ENCODE measurements at regions not wholly inside any gene's neighbourhood (a gene's known extent, or its start where the extent isn't known, plus 50 kb on each side); places are given as distances from the start of the nearest gene placed in this dataset.

- H3K9me3 ChIP-seq, result no peaks in the 10 kb centered on the region
- TF ChIP-seq, protein P1, sequence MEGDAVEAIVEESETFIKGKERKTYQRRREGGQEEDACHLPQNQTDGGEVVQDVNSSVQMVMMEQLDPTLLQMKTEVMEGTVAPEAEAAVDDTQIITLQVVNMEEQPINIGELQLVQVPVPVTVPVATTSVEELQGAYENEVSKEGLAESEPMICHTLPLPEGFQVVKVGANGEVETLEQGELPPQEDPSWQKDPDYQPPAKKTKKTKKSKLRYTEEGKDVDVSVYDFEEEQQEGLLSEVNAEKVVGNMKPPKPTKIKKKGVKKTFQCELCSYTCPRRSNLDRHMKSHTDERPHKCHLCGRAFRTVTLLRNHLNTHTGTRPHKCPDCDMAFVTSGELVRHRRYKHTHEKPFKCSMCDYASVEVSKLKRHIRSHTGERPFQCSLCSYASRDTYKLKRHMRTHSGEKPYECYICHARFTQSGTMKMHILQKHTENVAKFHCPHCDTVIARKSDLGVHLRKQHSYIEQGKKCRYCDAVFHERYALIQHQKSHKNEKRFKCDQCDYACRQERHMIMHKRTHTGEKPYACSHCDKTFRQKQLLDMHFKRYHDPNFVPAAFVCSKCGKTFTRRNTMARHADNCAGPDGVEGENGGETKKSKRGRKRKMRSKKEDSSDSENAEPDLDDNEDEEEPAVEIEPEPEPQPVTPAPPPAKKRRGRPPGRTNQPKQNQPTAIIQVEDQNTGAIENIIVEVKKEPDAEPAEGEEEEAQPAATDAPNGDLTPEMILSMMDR (IDR thresholded peaks at IDR 0.05; ENCODE audit: insufficient read depth in 1 of 2, low read depth in 1 of 2, low read length in 1 of 2, severe bottlenecking in 1 of 2, unreplicated experiment in 1 of 2), result no peak
- Mint-ChIP-seq H3K27me3 (ENCODE audit: insufficient read depth, unreplicated experiment) (no peaks in the 10 kb centered on the region), H3K27ac (ENCODE audit: unreplicated experiment) (no peak overlapping the region), H3K4me1 (ENCODE audit: low read depth, unreplicated experiment) (no peaks in the 10 kb centered on the region), H3K9me3 (ENCODE audit: unreplicated experiment) (no peaks in the 10 kb centered on the region), H3K36me3 (ENCODE audit: insufficient read depth, unreplicated experiment) (no peaks in the 10 kb centered on the region), H3K4me3 (ENCODE audit: unreplicated experiment) (no peak overlapping the region)
- intact Hi-C loops (cut with micrococcal nuclease; ENCODE audit: unreplicated experiment), result no loop called here
- ChIA-PET CTCF (no interaction called here), POLR2A (no interaction called here)
- no peaks in the 10 kb centered on the region for H3K36me3 ChIP-seq (ENCODE audit: control insufficient read depth, insufficient read depth, low read length)
- BruUV-seq (replicated peaks), result no TSS peak
- H3K4me3 ChIP-seq (ENCODE audit: low read depth, low read length), result no peak overlapping the region
- DNase-seq, result no peak
- no peaks in the 10 kb centered on the region for H3K27me3 ChIP-seq (replicated peaks; ENCODE audit: control insufficient read depth, insufficient read depth, low read length)
- H3K4me1 ChIP-seq, result no peaks in the 10 kb centered on the region
Measured at GRCh38 chr17:13160296-13160695, 142.5 kb upstream of the ELAC2 start.

GRCh38 chr17:13158494-13159240 is 140.8 kb upstream of the ELAC2 start:
- ChIA-PET CTCF (no interaction called here), POLR2A (no interaction called here)
- no peak overlapping the region for H3K4me3 ChIP-seq (ENCODE audit: low read depth, low read length)
- H3K4me1 ChIP-seq, result no peaks in the 10 kb centered on the region
- no peak overlapping the region for H3K27ac Mint-ChIP-seq (ENCODE audit: unreplicated experiment)
- no peak for DNase-seq
- TF ChIP-seq, protein P1 (IDR thresholded peaks at IDR 0.05; ENCODE audit: insufficient read depth in 1 of 2, low read depth in 1 of 2, low read length in 1 of 2, severe bottlenecking in 1 of 2, unreplicated experiment in 1 of 2), result no peak
- H3K4me3 Mint-ChIP-seq (ENCODE audit: unreplicated experiment), result no peak overlapping the region
- H3K9me3 Mint-ChIP-seq (ENCODE audit: unreplicated experiment), result no peaks in the 10 kb centered on the region
- no peaks in the 10 kb centered on the region for H3K36me3 Mint-ChIP-seq (ENCODE audit: insufficient read depth, unreplicated experiment)
- no peaks in the 10 kb centered on the region for H3K36me3 ChIP-seq (ENCODE audit: control insufficient read depth, insufficient read depth, low read length)
- intact Hi-C loops (cut with micrococcal nuclease; ENCODE audit: unreplicated experiment), result no loop called here
- no peaks in the 10 kb centered on the region for H3K27me3 ChIP-seq (replicated peaks; ENCODE audit: control insufficient read depth, insufficient read depth, low read length)
- no peaks in the 10 kb centered on the region for H3K9me3 ChIP-seq
- H3K27me3 Mint-ChIP-seq (ENCODE audit: insufficient read depth, unreplicated experiment), result no peaks in the 10 kb centered on the region
- BruUV-seq (replicated peaks), result no TSS peak
- no peaks in the 10 kb centered on the region for H3K4me1 Mint-ChIP-seq (ENCODE audit: low read depth, unreplicated experiment)

DNA sequence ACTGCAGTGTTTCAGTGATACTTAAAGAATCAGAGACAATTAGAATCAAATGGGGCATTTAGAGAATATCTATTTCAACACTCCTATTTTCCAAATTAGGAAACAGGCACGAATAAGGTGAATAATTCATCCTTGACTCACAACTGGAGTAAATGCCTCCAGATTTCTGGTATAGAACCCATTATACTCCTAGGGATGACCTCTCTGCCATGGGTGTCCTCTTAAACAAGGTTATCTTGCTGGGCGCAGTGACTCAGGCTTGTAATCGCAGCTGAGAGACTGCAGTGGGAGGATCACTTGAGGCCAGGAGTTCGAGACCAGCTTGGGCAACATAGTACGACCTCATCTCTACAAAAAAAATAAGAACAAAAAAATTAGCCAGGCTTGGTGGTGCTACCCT is 139.8 kb upstream of the ELAC2 start:
- no peaks in the 10 kb centered on the region for H3K4me1 Mint-ChIP-seq (ENCODE audit: low read depth, unreplicated experiment)
- intact Hi-C loops (cut with micrococcal nuclease; ENCODE audit: unreplicated experiment), result no loop called here
- CTCF ChIA-PET, result no interaction called here
- no peaks in the 10 kb centered on the region for H3K4me1 ChIP-seq
- H3K36me3 Mint-ChIP-seq (ENCODE audit: insufficient read depth, unreplicated experiment), result no peaks in the 10 kb centered on the region
- H3K36me3 ChIP-seq (ENCODE audit: control insufficient read depth, insufficient read depth, low read length), result no peaks in the 10 kb centered on the region
- BruUV-seq (replicated peaks), result no TSS peak
- TF ChIP-seq, protein P1 (IDR thresholded peaks at IDR 0.05; ENCODE audit: insufficient read depth in 1 of 2, low read depth in 1 of 2, low read length in 1 of 2, severe bottlenecking in 1 of 2, unreplicated experiment in 1 of 2), result no peak
- no peak for DNase-seq
- no peaks in the 10 kb centered on the region for H3K27me3 ChIP-seq (replicated peaks; ENCODE audit: control insufficient read depth, insufficient read depth, low read length)
- H3K27ac Mint-ChIP-seq (ENCODE audit: unreplicated experiment), result no peak overlapping the region
- no peaks in the 10 kb centered on the region for H3K9me3 ChIP-seq
- H3K9me3 Mint-ChIP-seq (ENCODE audit: unreplicated experiment), result peaks cover 4% of the 10 kb centered on the region
- H3K4me3 ChIP-seq (ENCODE audit: low read depth, low read length), result no peak overlapping the region
- POLR2A ChIA-PET, result no interaction called here
- no peaks in the 10 kb centered on the region for H3K27me3 Mint-ChIP-seq (ENCODE audit: insufficient read depth, unreplicated experiment)
- H3K4me3 Mint-ChIP-seq (ENCODE audit: unreplicated experiment), result no peak overlapping the region
